Endothelial cell of umbilical vein (primary cell): ENCODE measurements at regions not wholly inside any gene's neighbourhood (a gene's known extent, or its start where the extent isn't known, plus 50 kb on each side); places are given as distances from the start of the nearest gene placed in this dataset.

Source experiments
- EZH2 ChIP-seq: IDR thresholded peaks from 2 replicates; pipeline ENCODE4 v1.6.1; 2012; ENCODE audit warnings: borderline replicate concordance, low read depth, mild to moderate bottlenecking, moderate library complexity, low read length, inconsistent platforms; ENCODE audit not compliant: severe bottlenecking
- FOS ChIP-seq: IDR thresholded peaks from 2 replicates; pipeline ENCODE4 v1.6.1; 2011; ENCODE audit warnings: mild to moderate bottlenecking, low read length, moderate library complexity, borderline replicate concordance; ENCODE audit not compliant: insufficient read depth
- GATA2 ChIP-seq: IDR thresholded peaks from 2 replicates; pipeline ENCODE4 v1.7.0; 2011; ENCODE audit warnings: low read depth, mild to moderate bottlenecking, moderate library complexity, mixed read lengths, low read length; ENCODE audit not compliant: insufficient read length, insufficient read depth
- JUN ChIP-seq: IDR thresholded peaks from 2 replicates; pipeline ENCODE4 v1.6.1; 2011; ENCODE audit warnings: borderline replicate concordance, low read depth; ENCODE audit not compliant: insufficient read length, insufficient read depth
- MYC ChIP-seq: IDR thresholded peaks from one replicate; pipeline ENCODE4 v1.6.1; 2011; ENCODE audit warnings: mild to moderate bottlenecking, low read depth, low read length
- POLR2A ChIP-seq: IDR thresholded peaks from 2 replicates; pipeline ENCODE4 v1.6.1; 2012; ENCODE audit warnings: low read depth, mild to moderate bottlenecking, control low read depth, low read length
- POLR2AphosphoS5 ChIP-seq: IDR thresholded peaks from 2 replicates; pipeline ENCODE4 v1.6.1; 2012; ENCODE audit warnings: low read depth, mild to moderate bottlenecking, control low read depth, low read length, moderate library complexity; ENCODE audit not compliant: insufficient read depth
- TF ChIP-seq, protein P1 (sequence below), 2 donors: IDR thresholded peaks; 1 replicate in 1 of 2; 2 replicates in 1 of 2; pipeline ENCODE4 v1.5.1; 2011; ENCODE audit warnings: low read length in 2 of 2, mild to moderate bottlenecking in 2 of 2, moderate library complexity in 2 of 2, control low read depth in 1 of 2, inconsistent platforms in 1 of 2, low read depth in 1 of 2; ENCODE audit not compliant: insufficient read depth in 1 of 2; ENCODE audit errors: extremely low read depth in 1 of 2
- TF ChIP-seq, protein P2 (sequence below): IDR thresholded peaks from 2 replicates; pipeline ENCODE4 v1.6.1; 2011; ENCODE audit not compliant: insufficient read depth, insufficient read length

DNA sequence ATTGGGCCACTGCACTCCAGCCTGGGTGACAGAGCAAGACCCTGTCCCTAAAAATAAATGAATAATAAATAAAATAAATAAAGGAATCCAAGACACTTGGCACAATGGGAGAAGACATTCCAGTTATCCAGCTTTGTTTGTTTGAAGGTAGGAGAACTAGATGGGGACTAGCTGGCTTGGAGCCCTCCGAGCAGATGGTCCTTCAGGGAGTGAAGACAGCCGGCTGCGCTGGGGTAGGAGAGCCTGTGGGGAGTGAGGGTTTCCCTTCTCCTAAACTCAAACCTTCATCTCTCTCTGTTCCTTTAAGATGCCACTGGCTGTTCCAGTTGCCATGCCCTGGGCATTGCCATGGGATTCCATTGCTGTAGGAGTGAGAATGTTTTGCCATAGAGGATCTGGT, 120.6 kb downstream of the NAV1 start:
- TF ChIP-seq FOS: no peak
- TF ChIP-seq, protein P1, sequence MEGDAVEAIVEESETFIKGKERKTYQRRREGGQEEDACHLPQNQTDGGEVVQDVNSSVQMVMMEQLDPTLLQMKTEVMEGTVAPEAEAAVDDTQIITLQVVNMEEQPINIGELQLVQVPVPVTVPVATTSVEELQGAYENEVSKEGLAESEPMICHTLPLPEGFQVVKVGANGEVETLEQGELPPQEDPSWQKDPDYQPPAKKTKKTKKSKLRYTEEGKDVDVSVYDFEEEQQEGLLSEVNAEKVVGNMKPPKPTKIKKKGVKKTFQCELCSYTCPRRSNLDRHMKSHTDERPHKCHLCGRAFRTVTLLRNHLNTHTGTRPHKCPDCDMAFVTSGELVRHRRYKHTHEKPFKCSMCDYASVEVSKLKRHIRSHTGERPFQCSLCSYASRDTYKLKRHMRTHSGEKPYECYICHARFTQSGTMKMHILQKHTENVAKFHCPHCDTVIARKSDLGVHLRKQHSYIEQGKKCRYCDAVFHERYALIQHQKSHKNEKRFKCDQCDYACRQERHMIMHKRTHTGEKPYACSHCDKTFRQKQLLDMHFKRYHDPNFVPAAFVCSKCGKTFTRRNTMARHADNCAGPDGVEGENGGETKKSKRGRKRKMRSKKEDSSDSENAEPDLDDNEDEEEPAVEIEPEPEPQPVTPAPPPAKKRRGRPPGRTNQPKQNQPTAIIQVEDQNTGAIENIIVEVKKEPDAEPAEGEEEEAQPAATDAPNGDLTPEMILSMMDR (IDR thresholded peaks at IDR 0.05; ENCODE audit: extremely low read depth in 1 of 2, insufficient read depth in 1 of 2, low read depth in 1 of 2, low read length in 2 of 2): no peak
- TF ChIP-seq EZH2: no peak
- TF ChIP-seq POLR2A: no peak
- TF ChIP-seq, protein P2, sequence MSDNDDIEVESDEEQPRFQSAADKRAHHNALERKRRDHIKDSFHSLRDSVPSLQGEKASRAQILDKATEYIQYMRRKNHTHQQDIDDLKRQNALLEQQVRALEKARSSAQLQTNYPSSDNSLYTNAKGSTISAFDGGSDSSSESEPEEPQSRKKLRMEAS: no peak
- no peak for TF ChIP-seq POLR2AphosphoS5
- TF ChIP-seq MYC: no peak
- TF ChIP-seq JUN: no peak
- TF ChIP-seq GATA2: no peak
